ENCODE measurements at regions not wholly inside any gene's neighbourhood (a gene's known extent, or its start where the extent isn't known, plus 50 kb on each side); places are given as distances from the start of the nearest gene placed in this dataset.
"Not testable (repeated sequence)": the region's sequence is repeated elsewhere in the genome, so short reads cannot be mapped to it uniquely, and the experiment has no call there.

- not testable (repeated sequence) for TF ChIP-seq MEIS2 (IDR thresholded peaks at IDR 0.05; ENCODE audit: partially characterized antibody); ZNF3 (CRISPR knock-in tag; IDR thresholded peaks at IDR 0.05); POLR2A (conservative IDR thresholded peaks at IDR 0.05); MTA2 (IDR thresholded peaks at IDR 0.05; ENCODE audit: low read depth); ZKSCAN1 (IDR thresholded peaks at IDR 0.05; ENCODE audit: low read depth, low read length); CTCF (IDR thresholded peaks at IDR 0.05 in 2 of 3, conservative IDR thresholded peaks at IDR 0.05 in 1 of 3; ENCODE audit: insufficient read depth in 2 of 3, low read depth in 1 of 3, low read length in 3 of 3); CEBPB (tag; IDR thresholded peaks at IDR 0.05); ESRRA (IDR thresholded peaks at IDR 0.05; ENCODE audit: borderline replicate concordance, low read depth); POLR2AphosphoS5 (IDR thresholded peaks at IDR 0.05; ENCODE audit: control insufficient read depth, insufficient read depth, low read depth, low read length)
- TF ChIP-seq, protein P1, sequence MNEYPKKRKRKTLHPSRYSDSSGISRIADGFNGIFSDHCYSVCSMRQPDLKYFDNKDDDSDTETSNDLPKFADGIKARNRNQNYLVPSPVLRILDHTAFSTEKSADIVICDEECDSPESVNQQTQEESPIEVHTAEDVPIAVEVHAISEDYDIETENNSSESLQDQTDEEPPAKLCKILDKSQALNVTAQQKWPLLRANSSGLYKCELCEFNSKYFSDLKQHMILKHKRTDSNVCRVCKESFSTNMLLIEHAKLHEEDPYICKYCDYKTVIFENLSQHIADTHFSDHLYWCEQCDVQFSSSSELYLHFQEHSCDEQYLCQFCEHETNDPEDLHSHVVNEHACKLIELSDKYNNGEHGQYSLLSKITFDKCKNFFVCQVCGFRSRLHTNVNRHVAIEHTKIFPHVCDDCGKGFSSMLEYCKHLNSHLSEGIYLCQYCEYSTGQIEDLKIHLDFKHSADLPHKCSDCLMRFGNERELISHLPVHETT (CRISPR knock-in tag; conservative IDR thresholded peaks at IDR 0.05 in 1 of 2, IDR thresholded peaks at IDR 0.05 in 1 of 2) = not testable (repeated sequence)
- TF ChIP-seq, protein P2, sequence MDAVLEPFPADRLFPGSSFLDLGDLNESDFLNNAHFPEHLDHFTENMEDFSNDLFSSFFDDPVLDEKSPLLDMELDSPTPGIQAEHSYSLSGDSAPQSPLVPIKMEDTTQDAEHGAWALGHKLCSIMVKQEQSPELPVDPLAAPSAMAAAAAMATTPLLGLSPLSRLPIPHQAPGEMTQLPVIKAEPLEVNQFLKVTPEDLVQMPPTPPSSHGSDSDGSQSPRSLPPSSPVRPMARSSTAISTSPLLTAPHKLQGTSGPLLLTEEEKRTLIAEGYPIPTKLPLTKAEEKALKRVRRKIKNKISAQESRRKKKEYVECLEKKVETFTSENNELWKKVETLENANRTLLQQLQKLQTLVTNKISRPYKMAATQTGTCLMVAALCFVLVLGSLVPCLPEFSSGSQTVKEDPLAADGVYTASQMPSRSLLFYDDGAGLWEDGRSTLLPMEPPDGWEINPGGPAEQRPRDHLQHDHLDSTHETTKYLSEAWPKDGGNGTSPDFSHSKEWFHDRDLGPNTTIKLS (IDR thresholded peaks at IDR 0.05; ENCODE audit: borderline replicate concordance, low read depth) = not testable (repeated sequence)
These were observed 281.4 kb upstream of the TBX18 start for GRCh38 chr6:85045767-85046166.

Data from K562 (cell line).